Pulmonary artery endothelial cell (primary cell): ENCODE measurements at regions not wholly inside any gene's neighbourhood (a gene's known extent, or its start where the extent isn't known, plus 50 kb on each side); places are given as distances from the start of the nearest gene placed in this dataset.

Experiments used
- DNase-seq: peaks from one replicate; pipeline ENCODE4 v3.0.0-alpha.2; 2011; ENCODE audit warnings: low read depth, low spot score

GRCh38 chr12:124431971-124432370, 135.4 kb downstream of the NCOR2 start:
- DNase-seq, result no peak

- DNase-seq, result no peak
These were observed 135.6 kb downstream of the RFLNA start for GRCh38 chr12:124430491-124430890.

- DNase-seq, result no peak
These were observed 134.6 kb downstream of the RFLNA start for GRCh38 chr12:124429535-124429934.

GRCh38 chr12:124428792-124429281, 133.9 kb downstream of the RFLNA start:
- no peak for DNase-seq

- DNase-seq, result no peak
These were observed 133.4 kb downstream of the RFLNA start for GRCh38 chr12:124428136-124428791.

GRCh38 chr12:124426594-124427555, 132.0 kb downstream of the RFLNA start:
- DNase-seq, result no peak

GRCh38 chr12:124425667-124426066, 130.8 kb downstream of the RFLNA start:
- DNase-seq, result no peak

- DNase-seq, result no peak
These were observed 129.6 kb downstream of the RFLNA start for GRCh38 chr12:124424516-124424905.

- no peak for DNase-seq
These were observed 129.0 kb downstream of the RFLNA start for GRCh38 chr12:124423761-124424515.

GRCh38 chr12:124422570-124423523, 128.0 kb downstream of the RFLNA start:
- peak; percentile 75 for DNase-seq

- no peak for DNase-seq
These were observed 127.3 kb downstream of the RFLNA start for GRCh38 chr12:124422142-124422569.

- DNase-seq, result no peak
These were observed 126.2 kb downstream of the RFLNA start for GRCh38 chr12:124420996-124421674.

GRCh38 chr12:124420041-124420995, 125.4 kb downstream of the RFLNA start:
- no peak for DNase-seq

GRCh38 chr12:124419292-124420040, 124.6 kb downstream of the RFLNA start:
- no peak for DNase-seq

- DNase-seq, result no peak
These were observed 123.9 kb downstream of the RFLNA start for GRCh38 chr12:124418791-124419190.

- DNase-seq, result no peak
These were observed 123.3 kb downstream of the RFLNA start for GRCh38 chr12:124418156-124418555.

- no peak for DNase-seq
These were observed 121.9 kb downstream of the RFLNA start for GRCh38 chr12:124416516-124417395.
